IMR-90 (cell line): ENCODE measurements at regions not wholly inside any gene's neighbourhood (a gene's known extent, or its start where the extent isn't known, plus 50 kb on each side); places are given as distances from the start of the nearest gene placed in this dataset.
A peak's percentile ranks its signal among the peaks of the same experiment; 100 is the strongest.

Experiments
- ATAC-seq: fragments of 200-7000 bp; cut with Tn5 transposase; 2 replicates; pipeline ENCODE4 v1.9.1; 2020; ENCODE audit warnings: low read depth, mild to moderate bottlenecking, moderate library complexity
- BruUV-seq: library from RNA; stranded (reverse); fragments of 400-500 nt; replicated peaks from 2 replicates; lab custom pipeline; 2021; lab: Mats Ljungman, UMichigan
- CTCF ChIA-PET: fragments of 300-600 bp; formaldehyde crosslinking; extraction: SDS; loops from one replicate; lab custom pipeline; 2021; ENCODE audit warnings: antibody characterized with exemption; lab: Yijun Ruan, JAX
- POLR2A ChIA-PET: fragments of 300-600 bp; sonication (Branson Sonifier 250); formaldehyde crosslinking; loops from one replicate; lab custom pipeline; 2022; ENCODE audit warnings: antibody characterized with exemption; ENCODE audit not compliant: unreplicated experiment; lab: Charles Lee
- DNase-seq: peaks from one replicate; pipeline ENCODE4 v3.0.0; 2013
- H2AFZ ChIP-seq: replicated peaks from 2 replicates; pipeline ENCODE3; 2013; ENCODE audit warnings: low read length, mild to moderate bottlenecking; ENCODE audit not compliant: poor library complexity
- H2AK5ac ChIP-seq: 2 replicates; pipeline ENCODE4 v1.6.1; 2013; ENCODE audit warnings: low read depth, low read length, inconsistent platforms
- H2AK9ac ChIP-seq: replicated peaks from 2 replicates; pipeline ENCODE3; 2013; ENCODE audit warnings: mild to moderate bottlenecking, low read depth, low read length, moderate library complexity; ENCODE audit not compliant: poor library complexity
- H2BK120ac ChIP-seq: 2 replicates; pipeline ENCODE4 v1.6.1; 2013; ENCODE audit warnings: low read depth, low read length, inconsistent platforms
- H2BK15ac ChIP-seq: 3 replicates; pipeline ENCODE4 v1.6.1; 2013; ENCODE audit warnings: low read depth, low read length, inconsistent platforms
- H2BK20ac ChIP-seq: 2 replicates; pipeline ENCODE4 v1.6.1; 2013; ENCODE audit warnings: low read depth, mild to moderate bottlenecking, inconsistent platforms, low read length, moderate library complexity
- H2BK5ac ChIP-seq: 2 replicates; pipeline ENCODE4 v1.6.1; 2013; ENCODE audit warnings: mild to moderate bottlenecking, low read depth, low read length, inconsistent platforms; ENCODE audit not compliant: poor library complexity, severe bottlenecking
- H3K14ac ChIP-seq: replicated peaks from 2 replicates; pipeline ENCODE4 v1.6.1; 2013; ENCODE audit warnings: low read depth, low read length, inconsistent platforms
- H3K18ac ChIP-seq: 2 replicates; pipeline ENCODE4 v1.6.1; 2013; ENCODE audit warnings: low read depth, low read length, control low read depth
- H3K23ac ChIP-seq: 2 replicates; pipeline ENCODE4 v1.6.1; 2013; ENCODE audit warnings: low read depth, low read length, inconsistent platforms
- H3K27ac ChIP-seq: 2 replicates; pipeline ENCODE4 v1.5.1; 2013; ENCODE audit warnings: mild to moderate bottlenecking, control low read depth, low read length; ENCODE audit not compliant: insufficient read depth
- H3K27me3 ChIP-seq: 2 replicates; pipeline ENCODE4 v1.6.1; 2013; ENCODE audit warnings: low read length; ENCODE audit not compliant: control insufficient read depth, insufficient read depth
- H3K36me3 ChIP-seq: 2 replicates; pipeline ENCODE4 v1.6.1; 2013; ENCODE audit warnings: low read length, mixed read lengths; ENCODE audit not compliant: control insufficient read depth, insufficient read depth
- H3K4ac ChIP-seq: 2 replicates; pipeline ENCODE4 v1.6.1; 2013; ENCODE audit warnings: low read depth, low read length, inconsistent platforms
- H3K4me1 ChIP-seq: 2 replicates; pipeline ENCODE4 v1.6.1; 2013; ENCODE audit warnings: low read length, mixed read lengths; ENCODE audit not compliant: control insufficient read depth, insufficient read depth
- H3K4me2 ChIP-seq: 2 replicates; pipeline ENCODE4 v1.6.1; 2013; ENCODE audit warnings: low read depth, mild to moderate bottlenecking, control low read depth, low read length, moderate library complexity
- H3K4me3 ChIP-seq: 2 replicates; pipeline ENCODE4 v1.5.1; 2013; ENCODE audit warnings: low read depth, mild to moderate bottlenecking, control low read depth, low read length, moderate library complexity; ENCODE audit not compliant: insufficient read depth
- H3K56ac ChIP-seq: 2 replicates; pipeline ENCODE4 v1.6.1; 2013; ENCODE audit warnings: low read length, inconsistent platforms; ENCODE audit not compliant: insufficient read depth; ENCODE audit errors: extremely low read depth
- H3K79me1 ChIP-seq, 2 experiments: 2 replicates each; pipeline ENCODE4 v1.6.1; 2013; ENCODE audit warnings: low read length in 2 of 2, inconsistent platforms in 1 of 2, low read depth in 1 of 2
- H3K9ac ChIP-seq: 2 replicates; pipeline ENCODE4 v1.6.1; 2013; ENCODE audit warnings: low read depth, low read length, control low read depth
- H3K9me1 ChIP-seq: 2 replicates; pipeline ENCODE4 v1.6.1; 2013; ENCODE audit warnings: low read length, inconsistent platforms; ENCODE audit not compliant: insufficient read depth
- H3K9me3 ChIP-seq: 2 replicates; pipeline ENCODE4 v1.6.1; 2013; ENCODE audit warnings: low read length; ENCODE audit not compliant: control insufficient read depth, insufficient read depth
- H4K20me1 ChIP-seq: 2 replicates; pipeline ENCODE4 v1.6.1; 2013; ENCODE audit warnings: low read length, inconsistent platforms; ENCODE audit not compliant: insufficient read depth
- H4K5ac ChIP-seq: 2 replicates; pipeline ENCODE4 v1.6.1; 2013; ENCODE audit warnings: mild to moderate bottlenecking, low read depth, low read length, control low read depth
- H4K8ac ChIP-seq, 2 experiments: 2 replicates each; pipeline ENCODE4 v1.6.1; 2013; ENCODE audit warnings: low read depth in 2 of 2, low read length in 2 of 2, control low read depth in 1 of 2, inconsistent platforms in 1 of 2
- H4K91ac ChIP-seq: 2 replicates; pipeline ENCODE4 v1.6.1; 2013; ENCODE audit warnings: low read depth, low read length, inconsistent platforms; ENCODE audit not compliant: insufficient read depth
- BHLHE40 ChIP-seq: fragments of 150-350 bp; IDR thresholded peaks from 2 replicates; pipeline ENCODE4 v1.6.1; 2016; ENCODE audit warnings: mild to moderate bottlenecking, low read depth, low read length
- CHD1 ChIP-seq: IDR thresholded peaks from 2 replicates; pipeline ENCODE4 v1.6.1; 2012; ENCODE audit warnings: low read depth, low read length, improper control_type of control experiment
- MAFK ChIP-seq: IDR thresholded peaks from 2 replicates; pipeline ENCODE4 v1.6.1; 2012; ENCODE audit warnings: low read depth, low read length, improper control_type of control experiment
- MAZ ChIP-seq: IDR thresholded peaks from 2 replicates; pipeline ENCODE4 v1.6.1; 2012; ENCODE audit warnings: low read depth, mild to moderate bottlenecking, low read length, improper control_type of control experiment, moderate library complexity, borderline replicate concordance
- NFE2L2 ChIP-seq: fragments of 150-350 bp; IDR thresholded peaks from 2 replicates; pipeline ENCODE4 v1.6.1; 2016; ENCODE audit warnings: low read depth, mild to moderate bottlenecking, low read length
- RAD21 ChIP-seq: IDR thresholded peaks from 2 replicates; pipeline ENCODE4 v1.6.1; 2012; ENCODE audit warnings: low read length, improper control_type of control experiment
- RCOR1 ChIP-seq: IDR thresholded peaks from 2 replicates; pipeline ENCODE4 v1.6.1; 2012; ENCODE audit warnings: mild to moderate bottlenecking, low read length, improper control_type of control experiment; ENCODE audit not compliant: insufficient replicate concordance
- RFX5 ChIP-seq: IDR thresholded peaks from 2 replicates; pipeline ENCODE4 v1.8.0; 2012; ENCODE audit warnings: low read depth, mild to moderate bottlenecking, low read length, moderate library complexity
- SMC3 ChIP-seq: fragments of 150-350 bp; IDR thresholded peaks from 2 replicates; pipeline ENCODE4 v1.6.1; 2016; ENCODE audit warnings: low read depth, mild to moderate bottlenecking, antibody characterized with exemption, low read length, moderate library complexity
- WGBS, 2 experiments: methylation state at CpG; one replicate each; pipeline versions ENCODE4 v1.1.5 to v1.1.7; 2013; ENCODE audit warnings: missing lambda C conversion rate in 2 of 2; ENCODE audit not compliant: insufficient read length in 1 of 2; ENCODE audit errors: extremely low coverage in 2 of 2; 5-methylcytosine and 5-hydroxymethylcytosine counted together
- dilution Hi-C: fragments of 300-500 bp; cut with HindIII; formaldehyde crosslinking; loops from one replicate; pipeline ENCODE4 v1.14.3; 2018; ENCODE audit warnings: low sequenced_read_pairs; ENCODE audit not compliant: unreplicated experiment
- in situ Hi-C: fragments of 300-500 bp; cut with MboI; formaldehyde crosslinking; loops from 3 replicates; pipeline ENCODE4 v1.14.3; 2019; ENCODE audit warnings: low sequenced_read_pairs, inconsistent platforms, mixed read lengths
- intact Hi-C: fragments of 100-400 bp; cut with micrococcal nuclease; formaldehyde crosslinking; loops from 2 replicates; pipeline ENCODE4 v1.10.0; 2022
- TF ChIP-seq, protein P1 (sequence below): fragments of 150-350 bp; IDR thresholded peaks from 2 replicates; pipeline ENCODE4 v1.6.1; 2017; ENCODE audit warnings: mild to moderate bottlenecking, antibody characterized with exemption, low read length, low read depth
- TF ChIP-seq, protein P2 (sequence below): fragments of 150-350 bp; IDR thresholded peaks from 2 replicates; pipeline ENCODE4 v1.6.1; 2016; ENCODE audit warnings: low read depth, mild to moderate bottlenecking, low read length, moderate library complexity, borderline replicate concordance
- TF ChIP-seq, protein P3 (sequence below): conservative IDR thresholded peaks from 2 replicates; pipeline ENCODE4 v1.5.1; 2012; ENCODE audit warnings: mild to moderate bottlenecking, low read depth, low read length, improper control_type of control experiment

DNA sequence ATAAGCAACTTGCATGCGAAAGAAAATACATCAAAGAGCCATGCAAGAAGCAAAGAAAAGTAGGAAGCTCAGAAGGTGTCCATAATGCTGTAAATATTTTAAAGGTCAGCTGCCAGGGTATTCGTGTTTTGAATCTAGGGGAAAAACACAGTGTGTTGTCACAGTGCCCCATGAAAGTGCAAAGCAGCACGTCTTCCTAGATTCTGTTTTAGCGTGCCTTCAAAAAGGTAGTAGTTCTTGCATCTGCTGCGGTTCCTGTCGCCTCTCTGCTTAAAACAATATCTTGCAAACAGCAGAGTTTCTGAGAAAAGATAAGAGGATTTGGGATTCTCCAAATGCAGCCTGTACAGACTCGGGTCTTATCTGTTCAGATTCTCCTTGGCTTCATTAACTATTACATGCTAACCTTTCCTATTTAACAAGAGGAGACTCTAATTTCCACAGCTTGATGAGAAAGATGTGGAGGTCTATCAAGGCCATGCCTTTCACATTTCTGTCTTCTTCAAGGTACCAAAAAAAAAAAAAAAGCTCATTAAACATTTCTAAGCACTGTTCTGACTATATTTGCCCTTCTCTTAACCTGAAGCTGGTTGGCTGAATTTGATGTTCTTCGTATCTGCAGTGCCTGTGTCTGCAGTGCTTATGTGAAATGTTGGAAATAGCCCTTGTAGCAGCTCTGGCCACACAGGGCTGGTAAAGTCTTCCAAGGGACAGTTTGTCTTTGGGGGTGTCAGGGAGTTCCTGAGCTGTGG, 297.5 kb downstream of the ADGB start:
- Histone ChIP-seq H3K9ac (no peak overlapping the region), H2AK5ac (no peak overlapping the region; the same call in 1 of the 2 replicates), H2BK5ac (no peak overlapping the region), H3K9me1 (peaks cover 9% of the 10 kb centered on the region), H3K4me3 (no peak overlapping the region), H3K56ac (no peak overlapping the region), H2BK120ac (peak overlapping the region; percentile 46; the same call in 1 of the 2 replicates), H3K4me1 (peaks cover 9% of the 10 kb centered on the region), H4K91ac (no peak overlapping the region; the same call in 1 of the 2 replicates), H4K8ac (peak overlapping the region in 1 of 2 experiments; percentile 0; a peak in 1 of 4 replicates), H3K9me3 (no peaks in the 10 kb centered on the region), H3K14ac (peak overlapping the region; percentile 7), H4K5ac (no peak overlapping the region), H2BK15ac (no peak overlapping the region), H3K27me3 (no peaks in the 10 kb centered on the region), H3K27ac (no peak overlapping the region), H3K23ac (no peak overlapping the region), H2AFZ (no peak overlapping the region), H3K4ac (no peak overlapping the region), H3K4me2 (no peak overlapping the region), H3K36me3 (no peaks in the 10 kb centered on the region), H3K79me1 (peaks cover 0 to 1% of the 10 kb centered on the region in 2 experiments; a peak in 1 of 4 replicates), H2BK20ac (peak overlapping the region; percentile 27; the same call in 1 of the 2 replicates), H3K18ac (no peak overlapping the region; the same call in 1 of the 2 replicates), H4K20me1 (no peaks in the 10 kb centered on the region), H2AK9ac (no peak overlapping the region)
- 100% methylated on average over 2 of the region's 8 CpGs; no CpG with 5 or more reads in 1 of the 2 experiments for WGBS, 2 experiments
- no peak for TF ChIP-seq BHLHE40
- TF ChIP-seq NFE2L2: no peak
- no peak for TF ChIP-seq RCOR1
- TF ChIP-seq, protein P1, sequence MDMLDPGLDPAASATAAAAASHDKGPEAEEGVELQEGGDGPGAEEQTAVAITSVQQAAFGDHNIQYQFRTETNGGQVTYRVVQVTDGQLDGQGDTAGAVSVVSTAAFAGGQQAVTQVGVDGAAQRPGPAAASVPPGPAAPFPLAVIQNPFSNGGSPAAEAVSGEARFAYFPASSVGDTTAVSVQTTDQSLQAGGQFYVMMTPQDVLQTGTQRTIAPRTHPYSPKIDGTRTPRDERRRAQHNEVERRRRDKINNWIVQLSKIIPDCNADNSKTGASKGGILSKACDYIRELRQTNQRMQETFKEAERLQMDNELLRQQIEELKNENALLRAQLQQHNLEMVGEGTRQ: no peak
- no peak for TF ChIP-seq SMC3
- TF ChIP-seq RFX5: no peak
- TF ChIP-seq, protein P2, sequence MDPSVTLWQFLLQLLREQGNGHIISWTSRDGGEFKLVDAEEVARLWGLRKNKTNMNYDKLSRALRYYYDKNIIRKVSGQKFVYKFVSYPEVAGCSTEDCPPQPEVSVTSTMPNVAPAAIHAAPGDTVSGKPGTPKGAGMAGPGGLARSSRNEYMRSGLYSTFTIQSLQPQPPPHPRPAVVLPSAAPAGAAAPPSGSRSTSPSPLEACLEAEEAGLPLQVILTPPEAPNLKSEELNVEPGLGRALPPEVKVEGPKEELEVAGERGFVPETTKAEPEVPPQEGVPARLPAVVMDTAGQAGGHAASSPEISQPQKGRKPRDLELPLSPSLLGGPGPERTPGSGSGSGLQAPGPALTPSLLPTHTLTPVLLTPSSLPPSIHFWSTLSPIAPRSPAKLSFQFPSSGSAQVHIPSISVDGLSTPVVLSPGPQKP: no peak
- no peak for TF ChIP-seq RAD21
- TF ChIP-seq MAFK: no peak
- TF ChIP-seq, protein P3, sequence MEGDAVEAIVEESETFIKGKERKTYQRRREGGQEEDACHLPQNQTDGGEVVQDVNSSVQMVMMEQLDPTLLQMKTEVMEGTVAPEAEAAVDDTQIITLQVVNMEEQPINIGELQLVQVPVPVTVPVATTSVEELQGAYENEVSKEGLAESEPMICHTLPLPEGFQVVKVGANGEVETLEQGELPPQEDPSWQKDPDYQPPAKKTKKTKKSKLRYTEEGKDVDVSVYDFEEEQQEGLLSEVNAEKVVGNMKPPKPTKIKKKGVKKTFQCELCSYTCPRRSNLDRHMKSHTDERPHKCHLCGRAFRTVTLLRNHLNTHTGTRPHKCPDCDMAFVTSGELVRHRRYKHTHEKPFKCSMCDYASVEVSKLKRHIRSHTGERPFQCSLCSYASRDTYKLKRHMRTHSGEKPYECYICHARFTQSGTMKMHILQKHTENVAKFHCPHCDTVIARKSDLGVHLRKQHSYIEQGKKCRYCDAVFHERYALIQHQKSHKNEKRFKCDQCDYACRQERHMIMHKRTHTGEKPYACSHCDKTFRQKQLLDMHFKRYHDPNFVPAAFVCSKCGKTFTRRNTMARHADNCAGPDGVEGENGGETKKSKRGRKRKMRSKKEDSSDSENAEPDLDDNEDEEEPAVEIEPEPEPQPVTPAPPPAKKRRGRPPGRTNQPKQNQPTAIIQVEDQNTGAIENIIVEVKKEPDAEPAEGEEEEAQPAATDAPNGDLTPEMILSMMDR: no peak
- TF ChIP-seq CHD1: no peak
- no peak for TF ChIP-seq MAZ
- in situ Hi-C loops: no loop called here
- intact Hi-C loops: no loop called here
- CTCF ChIA-PET: interaction anchor here (0.6 to 1.5 kb wide), 3 partner anchors 8 to 362 kb away, joined by 3 to 6 read pairs (median 3); no protein-coding TSS in a partner anchor
- dilution Hi-C loops: no loop called here
- ATAC-seq: no peak
- no peak for DNase-seq
- POLR2A ChIA-PET: no interaction called here
- BruUV-seq: no TSS peak
